ENCODE measurements at regions not wholly inside any gene's neighbourhood (a gene's known extent, or its start where the extent isn't known, plus 50 kb on each side); places are given as distances from the start of the nearest gene placed in this dataset.

GRCh38 chr14:65332141-65332871, 80.2 kb upstream of the FUT8 start:
- TF ChIP-seq EZH2 (IDR thresholded peaks at IDR 0.05; ENCODE audit: low read length): no peak
- TF ChIP-seq CTCF (optimal IDR thresholded peaks at IDR 0.05 in 1 of 3, IDR thresholded peaks at IDR 0.05 in 1 of 3, conservative IDR thresholded peaks at IDR 0.05 in 1 of 3; ENCODE audit: extremely low read depth in 1 of 3, insufficient read depth in 2 of 3, low read length in 3 of 3): no peak

All from keratinocyte (primary cell).